NCI-H748 (cell line): ENCODE measurements at regions not wholly inside any gene's neighbourhood (a gene's known extent, or its start where the extent isn't known, plus 50 kb on each side); places are given as distances from the start of the nearest gene placed in this dataset.
"Not testable (repeated sequence)": the region's sequence is repeated elsewhere in the genome, so short reads cannot be mapped to it uniquely, and the experiment has no call there.

ENCODE experiments used
- DNase-seq: peaks from one replicate; lab custom pipeline; 2025; ENCODE audit not compliant: unreplicated experiment; lab: John Stamatoyannopoulos, UW

DNA sequence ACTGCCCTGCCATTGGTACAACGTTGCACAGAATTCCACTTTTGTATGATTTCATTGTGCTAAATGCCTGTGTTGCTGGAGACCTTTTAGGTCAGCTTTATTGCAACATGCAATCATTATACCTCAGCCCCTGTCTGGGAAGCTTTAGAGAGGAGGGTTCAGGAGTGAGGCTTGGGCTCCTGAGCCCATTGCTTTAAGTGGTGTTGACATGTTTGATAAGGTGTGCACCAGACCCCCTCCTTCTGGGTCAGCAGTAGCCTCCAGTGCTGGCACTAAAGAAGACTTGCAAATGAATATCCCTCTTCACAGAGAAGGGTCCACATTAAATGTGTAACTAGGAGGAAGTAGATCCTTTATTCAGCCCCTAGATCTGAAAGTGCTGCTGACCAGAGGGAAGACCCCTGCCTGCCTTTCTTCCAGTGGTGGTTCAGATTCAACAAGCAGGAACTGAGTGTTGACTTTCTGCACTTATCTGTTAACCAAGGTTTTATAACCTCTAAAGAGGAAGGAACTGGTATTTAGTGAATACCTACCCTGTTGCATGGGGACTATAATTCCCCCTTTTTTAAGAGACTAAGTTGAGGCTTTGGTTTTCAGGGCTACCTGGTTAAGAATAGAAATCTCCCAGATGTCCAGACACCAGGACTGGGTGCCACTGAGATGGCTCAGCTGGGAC, 369.4 kb upstream of the IGFBP3 start:
- DNase-seq, result no peak

GRCh38 chr7:46288861-46289260, 367.8 kb upstream of the IGFBP3 start:
- no peak for DNase-seq

GRCh38 chr7:46288010-46288409, 366.9 kb upstream of the IGFBP3 start:
- DNase-seq, result no peak

- DNase-seq, result no peak
Measured at GRCh38 chr7:46286957-46287356, 365.9 kb upstream of the IGFBP3 start.

GRCh38 chr7:46286356-46286755, 365.3 kb upstream of the IGFBP3 start:
- no peak for DNase-seq

DNA sequence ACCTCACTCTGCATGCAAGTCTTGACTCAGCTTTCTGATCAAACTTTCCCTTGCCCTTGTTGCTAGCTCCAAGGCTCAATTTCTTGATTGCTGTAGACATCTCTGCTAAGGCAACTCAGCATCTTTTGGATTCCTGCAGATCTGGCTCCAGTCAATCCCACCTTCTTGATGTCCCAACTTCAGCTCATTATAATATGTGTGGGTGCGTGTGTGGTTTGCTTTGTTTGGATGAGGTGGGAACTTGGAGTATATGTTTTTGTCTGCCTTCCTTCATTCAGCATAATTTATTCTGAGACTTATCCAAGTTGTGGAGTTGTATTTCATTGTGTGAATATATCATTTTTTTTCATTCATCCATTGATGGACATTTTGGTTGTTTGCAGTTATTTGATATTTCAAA, 364.8 kb upstream of the IGFBP3 start:
- no peak for DNase-seq

DNA sequence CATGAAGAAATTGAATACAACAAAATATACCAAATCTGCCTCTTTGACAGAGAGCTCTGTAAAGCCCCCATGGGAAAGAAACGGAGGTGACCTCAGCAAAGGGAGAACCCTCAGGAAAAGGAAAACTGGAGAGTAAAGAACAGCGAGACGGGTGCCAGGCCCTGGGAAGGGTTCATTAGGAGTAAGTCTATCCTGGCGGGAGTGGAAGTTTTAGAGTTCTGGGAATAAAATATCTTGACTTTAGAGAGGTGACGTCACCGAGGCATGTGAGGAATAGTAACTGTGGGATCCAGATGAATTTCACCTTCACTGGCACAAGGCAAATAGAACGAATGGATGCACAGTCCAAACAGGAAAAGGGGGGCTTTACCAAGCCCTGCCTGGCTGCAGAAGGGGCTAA, 362.8 kb upstream of the IGFBP3 start:
- DNase-seq, result no peak

GRCh38 chr7:46282155-46282554, 361.1 kb upstream of the IGFBP3 start:
- no peak for DNase-seq

- DNase-seq, result no peak
Measured at GRCh38 chr7:46281071-46281470, 360.0 kb upstream of the IGFBP3 start.

DNA sequence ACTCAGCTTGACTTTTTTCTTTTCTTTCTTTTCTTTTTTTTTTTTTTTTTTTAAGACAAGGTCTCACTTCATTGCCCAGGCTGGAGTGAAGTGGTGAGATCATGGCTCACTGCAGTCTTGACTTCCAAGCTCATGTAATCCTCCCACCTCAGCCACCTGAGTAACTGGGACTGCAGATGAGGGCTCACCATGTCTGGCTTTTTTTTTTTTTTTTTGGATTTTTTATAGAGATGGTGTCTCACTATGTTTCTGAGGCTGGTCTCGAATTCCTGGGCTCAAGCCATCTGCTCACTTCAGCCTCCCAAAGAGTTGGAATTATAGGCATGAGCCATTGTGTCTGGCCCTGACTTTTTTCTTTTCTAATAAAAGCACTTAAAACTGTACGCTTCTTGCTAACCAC, 358.2 kb upstream of the IGFBP3 start:
- DNase-seq, result no peak

- no peak for DNase-seq
Measured at GRCh38 chr7:46264646-46265045, 343.6 kb upstream of the IGFBP3 start.

DNA sequence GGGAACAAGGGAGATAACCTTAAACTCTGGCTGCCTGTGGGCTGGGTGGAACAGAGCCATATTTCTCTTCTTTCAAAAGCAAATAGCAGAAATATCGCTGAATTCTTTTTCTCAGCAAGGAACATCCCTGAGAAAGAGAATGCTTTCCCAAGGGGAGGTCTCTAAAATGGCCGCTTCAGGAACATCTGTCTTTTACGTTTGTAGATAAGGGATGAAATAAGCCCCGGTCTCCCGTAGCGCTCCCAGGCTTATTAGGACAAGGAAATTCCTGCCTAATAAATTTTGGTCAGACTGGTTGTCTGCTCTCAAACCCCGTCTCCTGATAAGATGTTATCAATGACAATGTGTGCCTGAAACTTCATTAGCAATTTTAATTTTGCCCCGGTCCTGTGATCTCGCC, 340.6 kb upstream of the IGFBP3 start:
- DNase-seq, result not testable (repeated sequence)

DNA sequence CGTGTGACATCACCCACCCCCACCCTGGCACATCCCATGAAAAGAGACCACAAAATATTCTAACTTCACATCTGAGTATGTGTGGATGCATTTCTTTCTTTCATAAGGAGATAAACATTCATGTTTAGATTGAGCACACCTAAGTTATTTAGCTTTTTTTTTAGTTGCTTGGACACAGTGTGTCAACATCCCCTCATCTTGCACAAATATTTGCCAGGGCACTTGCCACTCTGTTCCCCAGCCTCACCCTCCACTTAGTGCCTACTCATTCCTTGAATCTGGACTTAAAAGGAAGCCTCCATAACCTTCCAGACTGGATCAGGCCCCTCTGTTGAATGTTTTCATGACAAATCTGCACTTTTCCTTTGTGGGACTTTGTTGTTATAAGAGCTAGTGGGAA, 338.9 kb upstream of the IGFBP3 start:
- DNase-seq, result no peak

DNA sequence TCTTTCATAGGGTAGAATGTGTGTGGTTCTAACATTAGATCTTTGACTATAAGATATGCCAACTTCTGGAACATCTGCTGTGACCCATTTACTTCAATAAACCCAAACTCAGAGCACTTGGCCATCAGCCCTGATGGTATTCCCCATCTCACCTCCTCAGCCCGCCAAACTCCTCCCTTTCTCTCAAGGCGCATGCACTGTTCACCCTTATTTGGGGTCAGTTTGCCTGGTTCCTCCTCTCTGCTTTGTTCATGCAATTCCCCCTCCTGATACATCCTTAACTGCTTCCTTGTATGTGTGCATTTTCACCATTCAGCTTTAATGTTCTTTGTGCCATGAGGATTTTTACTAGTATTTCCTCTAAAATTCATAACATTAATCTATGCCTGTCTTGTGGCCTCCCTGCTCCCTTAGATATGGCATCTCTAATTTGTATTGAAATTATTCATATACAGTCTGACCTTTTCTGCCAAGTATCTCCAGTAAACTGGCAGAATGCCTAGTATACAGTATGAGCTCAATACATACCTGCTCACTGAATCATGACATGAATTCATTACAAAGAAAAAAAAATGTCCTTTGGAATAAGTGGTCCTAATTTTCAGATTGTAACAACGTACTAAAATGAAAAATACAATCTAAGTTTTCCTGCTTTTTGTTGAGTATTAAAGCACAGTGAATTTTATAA, 336.8 kb upstream of the IGFBP3 start:
- DNase-seq, result no peak

GRCh38 chr7:46256870-46257661, 336.0 kb upstream of the IGFBP3 start:
- DNase-seq, result no peak

DNA sequence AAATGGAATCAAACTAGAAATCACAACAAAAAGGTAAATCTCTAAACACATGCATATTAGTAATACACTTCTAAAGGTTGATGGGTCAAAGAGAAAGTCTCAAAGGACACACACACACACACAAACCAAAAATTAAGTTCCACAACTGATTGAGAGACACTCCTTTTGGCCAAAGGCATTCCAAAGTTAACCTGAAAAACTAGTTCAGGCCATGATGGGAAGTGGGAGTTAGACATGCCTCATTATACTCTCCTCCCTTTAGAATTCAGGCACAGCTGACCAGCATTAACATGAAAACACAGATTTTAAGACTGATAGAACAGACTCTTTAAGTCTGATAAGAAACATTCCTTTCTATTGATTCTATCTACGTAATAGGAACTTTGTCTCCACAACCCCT, 332.4 kb upstream of the IGFBP3 start:
- no peak for DNase-seq

- no peak for DNase-seq
Measured at GRCh38 chr7:46247664-46248063, 326.6 kb upstream of the IGFBP3 start.

DNA sequence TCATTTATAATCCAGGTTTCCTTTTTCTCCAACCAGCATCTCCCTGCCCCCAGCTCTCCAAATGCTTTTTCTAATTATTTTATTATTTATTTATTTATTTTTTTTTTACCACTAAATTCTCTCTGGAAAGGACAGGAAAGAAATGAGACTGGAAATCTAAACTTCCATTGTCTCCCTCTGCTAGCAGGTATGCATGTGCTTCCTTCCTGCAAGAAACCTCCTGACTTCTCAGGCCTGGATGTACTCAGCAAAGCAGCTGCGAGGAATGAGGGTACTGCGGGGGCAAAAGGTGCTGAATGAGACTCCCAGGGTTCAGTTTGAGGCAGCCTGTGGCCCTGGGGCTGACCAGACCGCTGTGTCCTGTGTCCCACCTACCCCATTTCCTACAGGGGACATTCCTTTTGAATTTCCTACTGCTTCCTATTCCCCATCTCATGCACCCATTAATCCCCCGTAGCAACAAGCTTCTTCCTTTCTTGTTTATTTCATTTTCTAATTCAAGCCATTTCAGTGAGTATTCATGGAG, 324.6 kb upstream of the IGFBP3 start:
- DNase-seq, result no peak

DNA sequence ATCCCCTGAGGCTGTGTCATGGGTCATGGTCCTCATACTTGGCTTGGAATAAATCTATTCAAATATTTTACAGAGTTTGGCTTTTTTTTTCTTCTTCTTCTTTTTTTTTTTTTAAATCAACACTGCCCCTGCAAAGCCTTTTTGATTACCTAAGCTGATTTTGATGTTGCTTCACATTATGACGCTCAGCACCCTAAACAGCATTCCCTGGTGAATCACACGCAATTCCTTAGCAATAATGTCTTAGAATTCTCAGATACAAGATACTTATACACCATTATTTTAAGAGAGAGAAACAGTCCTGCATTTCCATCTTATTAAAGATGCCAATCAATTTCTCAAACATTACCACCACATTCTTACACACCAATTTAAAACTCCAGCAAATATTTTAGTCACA, 323.7 kb upstream of the IGFBP3 start:
- no peak for DNase-seq

- DNase-seq, result no peak
Measured at GRCh38 chr7:46243406-46243805, 322.3 kb upstream of the IGFBP3 start.

- no peak for DNase-seq
Measured at GRCh38 chr7:46239846-46240245, 318.8 kb upstream of the IGFBP3 start.

- no peak for DNase-seq
Measured at GRCh38 chr7:46237466-46237865, 316.4 kb upstream of the IGFBP3 start.
